ELF-1 (cell line): ENCODE measurements at regions not wholly inside any gene's neighbourhood (a gene's known extent, or its start where the extent isn't known, plus 50 kb on each side); places are given as distances from the start of the nearest gene placed in this dataset.
A peak's percentile ranks its signal among the peaks of the same experiment; 100 is the strongest.

Experiments used
- DNase-seq: peaks from one replicate; pipeline ENCODE4 v3.0.0-alpha.2; 2016; ENCODE audit warnings: low read depth, low spot score

GRCh38 chr5:112625689-112626438 is 111.8 kb upstream of the APC start:
- no peak for DNase-seq

- DNase-seq, result no peak
Observed at GRCh38 chr5:112626715-112627114, 111.0 kb upstream of the APC start.

- no peak for DNase-seq
Observed at GRCh38 chr5:112628214-112628980, 109.3 kb upstream of the APC start.

GRCh38 chr5:112630246-112631009 is 107.3 kb upstream of the APC start:
- no peak for DNase-seq

DNA sequence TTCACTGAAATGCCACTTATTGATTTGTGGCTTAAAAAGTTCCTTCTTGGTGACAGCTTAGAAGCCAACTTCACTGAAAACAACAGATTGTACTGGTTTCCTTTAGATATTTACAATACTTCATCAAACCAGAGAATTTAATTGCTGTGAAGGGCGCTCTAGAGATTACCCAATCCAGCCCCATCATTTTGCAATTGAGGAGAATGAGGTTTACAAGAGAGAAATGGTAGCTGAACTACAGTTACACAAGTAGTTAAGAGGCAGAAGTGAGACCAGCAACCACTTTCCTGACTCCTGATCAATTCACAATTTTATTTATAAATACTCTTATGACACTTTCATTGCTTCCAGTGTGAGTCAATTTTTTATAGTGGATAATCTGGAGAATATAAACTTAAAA is 103.5 kb upstream of the APC start:
- DNase-seq, result no peak

- DNase-seq, result no peak
Observed at GRCh38 chr5:112634796-112635195, 102.9 kb upstream of the APC start.

DNA sequence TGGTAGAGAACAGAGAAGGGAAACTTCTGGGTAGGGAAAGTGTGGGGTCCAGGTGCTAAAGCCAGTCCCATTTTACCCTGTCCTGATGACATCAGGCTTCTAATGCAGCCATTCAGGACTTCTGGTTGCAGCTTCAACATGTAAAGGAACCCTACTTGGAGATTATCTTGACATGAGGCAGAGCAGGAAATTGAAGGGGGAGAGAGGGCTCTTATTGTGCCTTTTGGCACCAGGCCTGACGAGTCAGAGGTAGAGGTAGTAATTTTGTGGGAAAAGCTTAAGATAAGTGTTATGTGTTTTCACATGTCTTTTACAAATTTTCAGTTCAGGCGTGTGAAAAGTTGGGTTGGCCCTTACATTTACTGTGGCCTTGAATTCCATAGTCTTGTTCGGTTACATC is 102.4 kb upstream of the APC start:
- no peak for DNase-seq

- no peak for DNase-seq
Observed at GRCh38 chr5:112635771-112636731, 101.6 kb upstream of the APC start.

DNA sequence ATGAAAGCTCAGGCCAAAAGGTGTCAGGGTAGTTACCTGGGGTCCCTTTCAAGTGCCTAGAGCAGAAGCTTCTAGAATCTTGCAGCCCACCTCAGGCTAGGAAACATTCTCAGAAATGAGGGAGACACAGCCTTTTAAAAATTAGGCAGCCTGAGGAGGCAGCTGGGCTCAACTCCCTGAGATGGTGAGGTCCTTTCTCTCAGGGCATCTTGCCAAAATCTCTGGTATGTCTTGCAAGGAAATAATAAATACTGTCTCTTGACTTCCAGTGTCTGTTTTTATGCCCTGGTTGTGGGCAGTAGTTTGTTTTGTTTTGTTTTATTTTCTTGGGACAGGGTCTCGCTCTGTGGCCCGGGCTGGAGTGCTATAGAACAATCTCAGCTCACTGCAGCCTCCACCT is 100.9 kb upstream of the APC start:
- DNase-seq, result no peak

DNA sequence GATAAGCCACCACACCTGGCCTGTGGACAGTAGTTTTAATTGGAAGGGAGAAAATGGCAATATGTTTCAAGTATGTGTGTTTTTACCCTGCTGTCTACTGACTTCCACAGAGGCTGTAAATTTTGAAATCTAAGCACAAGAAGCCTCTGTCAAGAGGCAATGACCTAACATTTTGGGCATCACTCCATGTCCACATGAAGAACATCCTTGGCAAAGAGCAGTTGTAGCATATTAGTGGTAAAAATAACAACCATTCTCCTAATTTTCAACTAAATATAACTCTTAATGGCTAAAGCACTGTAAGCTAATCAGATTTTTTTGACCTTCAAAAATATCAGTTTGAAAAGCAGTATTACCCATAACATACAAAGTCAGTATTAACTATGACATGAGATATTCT is 100.3 kb upstream of the APC start:
- no peak for DNase-seq

- peak; percentile 28 for DNase-seq
Observed at GRCh38 chr5:112640546-112640945, 97.1 kb upstream of the APC start.

DNA sequence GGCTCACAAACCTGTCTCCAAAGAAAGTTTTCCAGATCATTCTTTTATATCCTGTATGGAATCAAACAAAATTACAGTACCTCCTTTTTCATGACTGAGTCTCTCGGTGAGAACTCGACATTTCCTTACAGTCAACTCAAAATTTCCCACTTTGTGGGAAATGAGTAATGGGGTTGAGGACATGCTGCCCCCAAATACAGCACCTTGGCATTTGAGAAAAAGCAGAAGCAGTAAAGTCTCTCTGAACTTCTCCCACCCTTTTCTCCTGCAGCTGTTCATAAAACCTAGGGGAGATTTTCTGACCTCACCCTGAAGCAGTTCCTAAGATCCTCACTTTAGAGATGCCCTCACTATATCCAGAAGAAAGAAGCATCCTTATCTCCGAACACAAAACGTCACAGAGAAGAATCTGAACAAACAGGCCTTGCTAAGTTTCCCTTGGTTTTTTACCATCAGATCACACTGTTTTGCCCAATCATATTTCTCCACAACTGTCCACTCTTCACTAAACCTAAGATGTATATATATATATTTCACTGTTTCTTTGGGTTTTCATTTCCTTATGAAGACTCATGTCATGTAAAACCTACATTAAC is 96.1 kb upstream of the APC start:
- no peak for DNase-seq

DNA sequence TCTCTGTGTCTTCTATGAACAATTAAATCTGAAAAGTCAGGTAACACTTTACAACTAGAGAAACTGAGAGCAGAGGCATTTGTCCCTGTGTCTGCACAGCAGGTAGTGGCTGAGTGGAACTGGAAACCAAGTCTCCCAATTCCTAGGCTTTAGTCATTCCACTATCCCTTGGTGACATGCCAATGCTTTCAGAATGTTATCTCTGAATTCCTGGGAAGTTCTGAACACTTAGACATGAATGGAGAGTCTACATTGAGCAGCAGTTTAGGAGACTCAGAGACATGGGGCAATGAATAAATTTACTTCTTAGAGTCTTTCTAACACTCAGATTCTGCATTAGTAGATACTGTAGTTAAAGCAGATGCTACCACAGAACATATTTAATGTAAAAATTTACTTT is 94.8 kb upstream of the APC start:
- DNase-seq, result no peak

- DNase-seq, result no peak
Observed at GRCh38 chr5:112643339-112643971, 94.2 kb upstream of the APC start.

DNA sequence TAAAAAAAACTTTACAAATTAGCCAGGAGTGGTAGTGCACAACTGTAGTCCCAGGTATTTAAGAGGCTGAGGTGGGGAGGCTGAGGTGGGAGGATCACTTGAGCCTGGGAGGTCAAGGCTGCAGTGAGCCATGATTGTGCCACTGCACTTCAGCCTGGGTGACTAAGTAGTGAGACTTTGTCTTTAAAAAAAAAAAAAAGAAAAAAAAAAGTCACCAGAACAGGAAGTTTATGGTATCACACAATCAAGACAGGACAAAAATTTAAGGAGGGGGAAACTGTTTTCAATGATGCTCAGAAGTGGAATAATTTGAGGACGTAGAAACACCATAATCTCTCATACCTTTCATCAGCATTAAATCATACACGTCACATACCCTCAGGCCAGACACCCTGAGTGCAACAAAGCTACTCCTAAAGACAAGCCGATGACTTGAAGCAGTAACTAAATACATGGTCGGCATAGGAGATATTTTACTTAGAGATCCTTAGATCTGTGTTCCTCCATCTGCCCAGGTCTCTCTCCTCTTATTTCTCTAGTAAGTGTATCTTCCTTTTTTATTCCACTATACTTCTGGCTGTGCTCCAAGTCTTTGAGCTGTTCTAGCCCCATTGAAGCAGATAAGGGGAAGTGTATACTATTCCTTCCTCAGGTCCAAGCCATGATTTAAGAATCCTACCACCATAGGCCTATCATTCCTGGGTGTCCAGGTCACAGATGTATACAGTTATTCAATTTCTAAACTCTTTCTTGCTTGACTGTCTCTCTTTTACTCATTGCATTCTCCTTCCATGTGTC is 91.3 kb upstream of the APC start:
- no peak for DNase-seq

GRCh38 chr5:112647428-112647827 is 90.3 kb upstream of the APC start:
- peak; percentile 37 for DNase-seq

DNA sequence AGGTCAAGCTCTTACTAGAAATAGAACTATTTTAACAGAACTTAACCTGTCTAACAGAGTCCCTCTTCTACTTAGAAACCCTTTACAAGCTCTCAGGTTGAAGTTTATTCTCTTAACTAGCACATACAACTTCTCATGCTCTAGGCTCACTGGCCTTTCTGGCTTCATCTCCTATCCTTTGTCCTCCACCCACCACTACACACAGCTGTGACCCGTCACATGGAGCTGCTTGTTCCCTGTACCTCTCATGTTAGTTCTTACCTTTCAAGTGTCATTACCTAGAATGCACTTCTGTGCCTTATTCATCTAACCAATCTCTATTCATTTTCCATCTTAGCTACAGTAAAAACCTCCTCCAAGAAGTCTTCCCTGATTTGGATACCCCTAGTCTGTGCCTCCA is 89.4 kb upstream of the APC start:
- no peak for DNase-seq

GRCh38 chr5:112649882-112650281 is 87.8 kb upstream of the APC start:
- DNase-seq, result no peak

DNA sequence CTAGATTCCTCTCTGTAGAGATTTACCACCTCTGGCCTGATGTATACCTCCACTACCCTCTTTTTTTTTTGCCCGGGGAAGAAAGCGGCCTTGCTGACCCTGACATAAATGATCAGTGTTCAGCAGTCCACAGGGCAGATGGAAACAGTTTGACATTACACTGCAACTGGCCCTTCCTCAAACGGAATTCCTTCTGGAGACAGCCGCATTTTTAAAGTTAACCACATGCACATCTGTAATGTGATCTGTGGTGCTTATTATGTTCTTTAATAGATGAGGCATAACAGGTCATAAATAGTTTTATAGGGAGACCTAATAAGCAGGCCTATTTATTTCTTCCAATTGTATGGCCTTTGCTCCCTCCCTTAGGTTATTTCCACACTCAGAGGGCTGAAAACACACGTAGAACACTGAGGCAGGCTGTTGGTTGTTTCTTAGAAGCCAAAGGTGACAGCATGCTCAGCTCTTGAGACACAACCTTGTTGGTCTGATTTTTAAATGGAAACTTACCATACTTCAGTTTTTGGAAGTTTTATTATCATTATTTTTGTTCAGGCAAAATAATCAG is 84.0 kb upstream of the APC start:
- no peak for DNase-seq
